D341Med (cell line): ENCODE measurements at regions not wholly inside any gene's neighbourhood (a gene's known extent, or its start where the extent isn't known, plus 50 kb on each side); places are given as distances from the start of the nearest gene placed in this dataset.
"Not testable (repeated sequence)": the region's sequence is repeated elsewhere in the genome, so short reads cannot be mapped to it uniquely, and the experiment has no call there.

ENCODE experiments used
- DNase-seq: peaks from one replicate; pipeline ENCODE4 v3.0.0; 2012; ENCODE audit warnings: low spot score

DNA sequence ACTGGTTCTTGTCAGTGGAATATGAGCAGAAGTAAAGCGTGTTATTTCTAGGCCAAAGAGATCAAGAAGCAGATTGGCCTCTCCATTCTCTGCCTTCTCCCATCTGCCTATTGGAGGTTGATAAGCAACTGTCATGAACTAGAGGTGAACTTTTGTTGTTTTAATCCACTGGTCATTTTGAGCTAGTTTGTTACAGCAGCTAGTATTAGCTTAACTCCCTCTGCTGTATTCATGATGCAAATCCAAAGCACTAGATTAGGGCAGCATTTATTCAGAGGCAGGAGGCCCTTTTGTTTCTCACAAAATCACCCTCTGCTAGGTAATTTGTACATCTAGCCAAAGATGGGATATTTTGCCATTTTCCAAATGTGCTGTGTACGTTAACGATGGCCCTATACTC lies 97.3 kb upstream of the DPT start:
- no peak for DNase-seq

DNA sequence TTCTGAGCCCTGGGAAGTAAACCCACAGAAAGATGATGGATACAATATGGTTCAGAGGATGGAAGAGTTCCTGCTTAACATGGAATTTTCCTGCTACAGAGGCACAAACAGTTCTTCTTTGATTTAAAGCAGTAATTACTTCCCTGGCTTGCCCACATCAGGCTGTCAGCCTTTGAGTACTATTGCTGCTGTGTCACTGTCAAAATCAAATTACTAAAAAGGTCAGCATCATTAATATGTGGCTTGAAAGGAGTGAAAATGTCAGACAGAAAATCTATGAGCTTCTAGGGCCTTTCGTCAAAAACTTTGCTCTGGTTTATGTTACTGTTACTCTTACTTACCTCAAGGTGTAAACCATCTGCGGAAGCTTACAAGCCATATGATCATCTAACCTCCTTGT lies 98.6 kb upstream of the DPT start:
- no peak for DNase-seq

DNA sequence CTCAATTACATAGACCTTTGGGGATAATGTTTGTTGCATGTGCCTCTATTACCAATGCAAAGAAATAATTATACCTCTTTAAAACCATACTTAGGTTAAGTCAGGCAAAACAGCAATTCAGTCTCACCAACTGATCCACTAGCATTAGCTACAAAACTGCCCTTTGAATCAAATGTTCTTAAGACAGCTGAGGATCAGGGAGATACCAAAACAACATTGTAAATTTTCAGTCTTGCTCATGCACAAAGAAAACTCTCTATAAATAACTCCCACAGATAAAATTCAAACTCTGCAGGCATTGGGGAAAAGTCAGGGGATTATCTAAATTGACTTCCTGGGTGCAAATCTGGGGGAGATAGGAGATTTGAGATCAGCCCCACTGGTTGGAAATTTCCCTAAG lies 100.9 kb upstream of the DPT start:
- DNase-seq: no peak

DNA sequence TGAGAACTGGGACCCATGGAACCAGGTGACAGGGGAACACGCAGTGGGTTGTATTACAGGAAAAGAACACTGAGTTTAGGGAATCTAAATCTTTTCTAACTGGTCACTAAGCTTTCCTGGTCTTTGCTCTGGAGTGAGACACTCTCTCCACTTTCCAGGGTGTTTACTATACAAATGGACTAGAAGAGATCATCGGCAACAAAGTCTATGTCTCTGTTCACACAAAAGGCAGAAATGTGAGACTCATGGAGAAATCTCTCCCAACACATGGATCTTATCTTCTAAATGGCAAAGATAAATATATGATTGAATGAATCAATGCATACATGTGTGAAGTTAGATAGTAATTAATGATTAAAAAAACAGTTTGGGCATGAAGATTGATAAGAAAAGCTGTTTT lies 101.6 kb upstream of the DPT start:
- DNase-seq: no peak

DNA sequence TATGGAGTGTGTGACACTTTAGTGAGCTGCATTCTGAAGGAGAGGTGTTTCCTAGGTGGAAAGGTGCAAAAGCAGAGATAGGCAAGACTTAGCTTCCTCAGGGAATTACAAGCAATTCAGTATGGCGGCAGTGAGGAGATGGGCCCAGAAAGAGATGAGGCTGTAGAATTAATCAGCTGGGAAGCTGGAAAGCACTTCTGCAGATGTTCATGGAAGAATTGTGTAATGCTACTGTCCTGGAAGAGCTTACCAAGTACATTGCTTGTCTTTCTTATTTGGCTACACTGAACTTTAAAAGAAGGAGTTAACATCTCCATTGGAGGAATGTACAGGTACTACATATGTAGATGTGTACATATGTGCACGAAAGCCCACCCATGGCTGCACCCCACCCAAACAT lies 103.7 kb upstream of the DPT start:
- DNase-seq: no peak

DNA sequence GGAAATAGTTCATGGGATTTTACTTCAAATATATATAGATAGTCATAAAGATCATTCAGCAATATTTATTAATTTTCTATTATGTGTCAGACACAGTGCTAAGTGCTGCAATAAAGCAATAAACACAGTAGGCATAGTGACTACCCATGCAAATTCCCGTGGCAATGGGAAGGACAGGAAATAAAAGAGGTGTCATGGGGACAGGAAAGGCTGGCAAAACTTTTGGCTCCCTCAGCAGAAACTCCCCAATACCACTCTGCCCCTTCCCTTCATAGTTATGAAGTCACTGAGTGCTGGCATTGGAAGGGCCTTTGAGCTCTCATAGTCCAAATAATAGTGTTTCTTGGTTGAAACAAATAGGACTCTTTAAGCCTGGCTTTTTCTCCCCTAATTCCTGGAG lies 104.4 kb upstream of the DPT start:
- no peak for DNase-seq

DNA sequence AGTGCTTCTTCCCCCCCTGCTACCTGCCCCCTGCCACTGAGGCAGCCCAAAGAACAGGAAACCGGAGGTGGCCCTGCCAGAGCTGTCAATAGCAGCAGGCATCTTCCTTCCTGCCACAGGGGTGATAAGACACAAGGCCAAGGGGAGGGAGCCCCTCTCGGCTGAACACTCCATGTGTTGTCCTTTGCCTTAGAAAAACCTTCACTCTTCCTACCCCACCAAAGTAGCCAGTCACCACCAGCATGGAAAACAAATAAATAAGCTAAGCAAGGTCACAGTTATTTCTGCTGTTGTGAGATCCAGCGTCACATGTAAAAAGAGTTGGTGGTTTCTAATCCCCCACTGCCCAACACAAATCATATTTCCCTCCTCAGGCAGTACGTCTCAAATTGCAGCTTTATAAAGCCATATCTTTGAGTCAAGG lies 104.8 kb upstream of the DPT start:
- DNase-seq: no peak

DNA sequence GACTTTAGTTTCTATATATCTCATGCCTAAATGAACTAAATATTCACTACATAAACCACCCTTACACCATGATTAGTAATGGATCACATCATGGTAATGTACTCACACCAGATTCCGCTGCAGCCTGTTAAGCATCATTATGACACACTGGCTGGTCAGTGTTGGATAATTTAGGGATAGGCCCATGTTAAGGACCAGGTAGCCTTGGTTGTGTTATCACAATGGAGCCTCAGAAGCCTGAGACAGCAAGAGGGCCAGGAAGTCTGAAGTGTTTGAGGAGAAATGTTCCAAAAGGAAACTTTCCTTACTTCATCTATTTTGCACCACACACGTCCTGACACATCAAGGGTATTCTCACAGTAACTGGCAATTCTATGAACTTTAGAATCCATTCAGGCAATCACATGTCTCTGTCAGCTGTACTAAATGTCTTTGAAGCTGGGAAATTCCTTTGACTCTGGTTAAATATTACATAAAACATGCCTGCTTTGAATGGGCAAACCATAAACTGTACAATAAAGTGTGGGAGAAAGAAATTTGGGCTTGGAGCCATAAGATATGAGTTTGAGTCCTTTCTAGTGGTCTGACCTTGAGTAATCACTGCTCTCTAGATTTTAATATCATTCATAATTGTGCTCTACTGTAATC lies 105.3 kb upstream of the DPT start:
- no peak for DNase-seq

DNA sequence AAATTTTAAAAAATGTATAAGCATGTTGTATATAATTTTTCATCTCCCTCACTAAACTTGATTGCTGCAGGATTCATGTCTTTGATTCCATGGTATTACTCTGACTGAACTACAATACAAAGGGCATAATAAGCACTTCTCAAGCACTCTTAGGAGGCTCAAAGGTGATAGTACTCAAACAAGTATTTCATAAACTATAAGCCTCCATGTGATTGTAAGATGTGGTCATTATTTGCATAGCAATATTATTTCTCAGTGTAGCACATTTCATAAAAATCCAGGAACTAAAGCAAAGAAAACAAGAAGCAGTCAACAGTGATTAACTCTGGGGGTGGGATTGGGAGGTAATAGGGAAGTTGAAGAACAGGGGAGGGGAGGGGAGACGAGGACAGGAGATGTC lies 106.2 kb upstream of the DPT start:
- no peak for DNase-seq

DNA sequence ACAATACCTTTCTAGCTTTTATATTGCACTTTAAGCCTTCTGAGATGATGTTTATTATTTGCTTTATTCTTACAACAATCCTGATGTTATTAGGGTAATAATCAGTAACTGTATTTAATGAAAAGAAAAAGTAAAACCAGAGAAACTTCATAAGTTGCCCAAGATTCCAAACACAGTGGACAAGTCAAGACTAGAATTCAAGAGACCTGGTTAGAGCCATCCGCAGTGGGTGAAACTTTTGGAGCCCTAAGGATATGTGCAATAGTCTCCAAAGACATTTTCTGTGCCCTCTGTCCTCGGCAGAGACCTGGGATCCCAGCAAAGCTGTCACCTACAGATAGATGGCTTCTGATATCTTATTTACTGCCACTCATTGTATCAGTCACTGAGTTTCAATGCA lies 106.8 kb upstream of the DPT start:
- no peak for DNase-seq

DNA sequence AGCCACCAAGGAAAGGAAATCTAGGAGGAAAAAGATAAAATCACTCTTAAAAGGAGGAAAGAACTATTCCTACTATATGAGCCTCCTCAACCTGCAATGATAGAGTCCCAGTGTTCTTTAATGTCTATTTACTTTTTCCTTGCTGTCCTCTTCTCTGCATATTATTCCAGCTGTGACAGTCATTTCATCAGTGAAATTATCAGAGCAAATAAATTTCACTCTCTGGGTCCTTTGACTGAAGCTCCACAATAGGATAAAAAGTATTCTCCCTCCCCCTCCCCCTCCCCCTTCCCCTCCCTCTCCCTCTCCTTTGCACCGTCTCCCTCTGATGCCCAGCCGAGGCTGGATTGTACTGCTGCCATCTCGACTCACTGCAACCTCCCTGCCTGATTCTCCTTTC lies 107.5 kb upstream of the DPT start:
- no peak for DNase-seq

DNA sequence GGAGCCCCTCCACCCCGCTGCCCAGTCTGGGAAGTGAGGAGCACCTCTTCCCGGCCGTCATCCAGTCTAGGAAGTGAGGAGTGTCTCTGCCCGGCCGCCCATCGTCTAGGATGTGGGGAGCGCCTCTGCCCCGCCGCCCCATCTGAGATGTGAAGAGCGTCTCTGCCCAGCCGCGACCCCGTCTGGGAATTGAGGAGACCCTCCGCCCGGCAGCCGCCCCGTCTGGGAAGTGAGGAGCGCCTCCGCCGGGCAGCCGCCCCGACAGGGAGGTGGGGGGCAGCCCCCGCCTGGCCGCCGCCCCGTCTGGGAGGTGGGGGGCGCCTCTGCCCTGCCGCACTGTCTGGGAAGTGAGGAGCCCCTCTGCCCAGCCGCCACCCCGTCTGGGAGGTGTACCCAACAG lies 108.2 kb upstream of the DPT start:
- DNase-seq: not testable (repeated sequence)

DNA sequence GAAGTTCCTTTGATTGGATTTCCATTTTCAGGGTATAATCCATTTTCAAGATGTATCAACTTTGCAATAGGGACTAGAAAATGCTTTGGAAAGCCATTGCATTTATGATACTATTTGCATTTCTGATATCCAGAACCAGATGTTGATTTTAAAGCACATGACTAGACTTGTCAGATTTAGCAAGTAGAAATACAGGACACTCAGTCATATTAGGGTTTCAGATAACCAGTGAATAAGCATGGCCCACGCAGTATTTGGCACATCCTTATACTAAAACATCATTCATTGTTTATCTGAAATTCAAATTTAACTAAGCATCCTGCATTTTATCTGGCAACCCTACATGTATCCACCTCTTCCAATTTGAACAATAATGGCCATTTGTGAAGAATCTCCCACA lies 113.3 kb upstream of the DPT start:
- DNase-seq: no peak

DNA sequence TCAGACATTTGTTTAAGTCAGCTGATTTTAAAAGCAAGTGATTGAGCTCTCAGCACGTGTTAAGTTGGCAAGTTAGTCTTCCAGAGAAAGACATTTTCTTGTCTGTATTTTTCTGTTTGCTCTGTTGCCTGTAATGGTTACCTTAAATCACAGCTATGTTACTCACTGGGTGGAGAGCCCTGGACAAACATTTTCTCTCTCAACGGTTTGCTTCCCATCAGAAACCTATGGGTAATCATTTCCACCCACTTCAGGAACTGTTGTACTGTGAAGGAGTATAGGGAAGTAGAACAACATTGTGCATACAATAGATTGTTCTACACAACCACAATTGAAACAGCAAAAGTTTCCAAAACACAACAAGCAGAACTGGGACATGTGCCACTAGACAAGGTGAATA lies 113.9 kb upstream of the DPT start:
- DNase-seq: no peak

DNA sequence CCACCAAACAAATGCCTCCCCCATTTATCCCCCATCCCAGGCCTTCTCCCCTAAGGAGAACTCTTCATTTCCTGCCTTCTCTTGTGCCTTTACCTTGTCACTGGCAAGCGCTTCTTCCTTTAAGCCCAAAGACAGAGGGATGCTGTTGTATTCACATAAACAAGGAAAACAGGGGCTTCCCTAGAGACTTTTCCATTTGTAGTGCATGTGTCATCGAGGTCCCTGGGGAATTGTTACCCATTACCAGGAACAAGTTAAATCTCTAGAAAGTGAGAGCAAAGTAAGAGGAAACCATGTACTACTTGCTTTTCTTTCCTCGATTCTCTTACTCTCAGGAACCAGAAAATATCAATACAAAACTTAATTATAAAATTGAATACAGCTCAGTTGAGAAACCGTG lies 114.4 kb upstream of the DPT start:
- no peak for DNase-seq

DNA sequence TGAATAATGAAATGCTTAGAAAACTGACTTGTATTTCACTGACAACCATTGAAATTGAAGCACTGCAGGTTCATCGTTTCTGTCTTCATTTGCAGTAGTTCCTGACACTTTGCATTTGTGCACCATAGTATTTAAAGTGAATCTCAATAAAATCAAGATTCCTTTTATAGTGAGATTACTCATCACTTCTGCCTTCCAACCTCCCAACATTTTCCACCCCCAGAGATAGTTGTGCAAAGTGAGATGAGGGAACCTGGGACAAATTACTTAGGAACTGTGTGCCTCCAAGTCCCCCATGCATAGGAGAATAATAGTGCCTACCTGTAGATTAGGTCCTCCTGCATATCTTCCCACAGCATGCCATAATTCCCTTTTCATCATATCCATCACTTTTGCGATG lies 114.9 kb upstream of the DPT start:
- no peak for DNase-seq

DNA sequence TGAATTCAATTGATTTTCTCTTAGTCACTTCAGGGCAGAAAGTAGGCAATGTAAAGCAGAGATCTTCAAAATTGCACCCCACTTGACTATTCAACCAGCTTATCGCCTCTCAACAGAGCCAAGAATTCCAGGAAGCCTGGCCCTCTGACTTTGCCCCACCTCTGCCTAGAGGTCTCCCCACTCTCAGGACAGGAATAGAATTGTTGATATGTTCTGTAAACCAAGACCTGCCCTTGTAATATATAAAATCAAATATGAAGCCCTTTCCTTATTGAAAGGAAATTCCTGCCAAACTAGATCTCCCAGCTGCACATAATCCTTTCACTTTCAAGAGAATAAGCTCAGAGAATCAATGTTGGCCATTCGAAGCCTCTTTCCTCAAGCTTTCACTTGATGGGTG lies 116.1 kb upstream of the DPT start:
- DNase-seq: no peak

DNA sequence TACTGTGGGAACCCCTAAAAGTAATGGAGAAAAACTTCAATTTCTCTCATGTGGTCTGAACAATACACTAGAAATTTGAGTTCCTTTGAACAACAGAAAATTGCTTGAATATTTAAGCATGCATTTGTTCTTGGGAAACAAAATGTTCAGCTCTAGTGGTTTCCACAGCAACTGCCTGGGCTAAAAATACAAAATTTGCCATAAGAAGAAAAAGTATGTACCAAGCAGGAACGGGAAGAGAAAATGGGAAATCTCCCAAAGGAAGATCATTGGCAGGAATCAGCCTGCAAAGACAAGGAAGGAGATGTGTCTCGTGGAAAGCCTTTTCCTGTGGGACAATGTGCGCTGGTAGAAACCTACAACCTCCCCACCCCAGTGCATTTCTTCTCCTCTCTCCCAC lies 119.0 kb upstream of the DPT start:
- DNase-seq: no peak

DNA sequence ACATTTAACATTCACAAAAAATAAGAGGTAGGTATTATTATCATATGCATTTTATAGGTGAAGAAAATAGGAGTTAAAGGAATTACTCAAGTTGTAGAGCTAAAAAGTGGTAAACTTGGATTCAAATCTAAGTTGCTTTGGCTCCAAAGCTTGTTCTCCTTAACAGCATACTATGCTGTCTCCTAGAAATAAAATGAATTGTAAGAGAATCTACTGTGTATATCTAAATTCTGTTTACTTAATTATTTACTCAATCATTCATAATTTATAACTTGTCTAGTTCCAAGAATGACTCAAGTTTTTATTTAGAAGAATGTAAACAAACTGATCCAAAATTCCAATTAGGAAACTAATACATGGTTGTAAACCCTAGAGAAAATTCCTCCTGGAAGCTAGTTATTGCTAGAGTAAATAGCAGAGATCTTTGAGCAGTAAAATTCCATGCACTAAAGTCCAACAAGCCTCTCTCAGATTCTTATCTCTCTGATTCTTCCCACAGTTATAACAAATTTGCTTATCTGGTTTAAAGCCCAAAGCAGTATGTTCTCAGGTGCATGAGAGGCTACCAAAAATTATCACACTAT lies 132.5 kb upstream of the DPT start:
- no peak for DNase-seq

DNA sequence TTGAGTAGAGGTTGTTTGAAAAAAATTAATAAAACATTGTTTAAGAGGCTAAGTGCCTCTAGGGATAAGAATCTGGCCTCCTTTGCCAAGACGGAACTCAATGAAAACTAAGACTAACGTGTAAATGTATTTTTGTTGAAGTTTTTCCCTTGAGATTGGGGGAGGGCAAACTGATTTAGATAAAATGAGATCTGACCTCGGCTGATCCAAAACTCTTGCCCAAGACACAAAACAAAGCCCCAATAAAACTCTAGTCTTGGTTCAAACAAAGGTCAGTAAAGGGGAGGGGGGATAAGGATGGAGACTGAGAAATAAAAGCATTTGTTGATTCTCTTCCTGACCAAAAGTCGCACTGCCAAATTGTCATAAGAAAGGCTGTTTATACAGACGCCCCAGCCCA lies 134.8 kb upstream of the DPT start:
- DNase-seq: no peak

DNA sequence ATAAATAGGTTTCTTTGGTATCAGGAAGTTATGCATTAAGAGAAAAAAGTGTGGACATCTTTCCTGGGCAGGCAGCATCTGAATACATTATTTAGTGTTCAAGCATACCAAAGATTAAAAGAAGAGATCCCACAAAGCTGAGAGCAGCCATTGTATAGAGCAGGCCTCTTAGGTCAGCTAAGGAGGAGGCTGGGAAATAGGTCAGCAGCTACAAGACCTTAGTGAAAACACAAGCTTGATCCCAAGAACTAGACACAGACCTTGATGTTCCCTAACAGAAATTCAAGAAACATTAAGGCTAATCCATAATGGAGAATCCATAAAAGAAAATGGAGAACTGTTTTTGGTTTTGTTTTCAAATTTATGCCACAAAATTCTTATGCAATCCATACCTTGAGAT lies 135.3 kb upstream of the DPT start:
- DNase-seq: no peak

DNA sequence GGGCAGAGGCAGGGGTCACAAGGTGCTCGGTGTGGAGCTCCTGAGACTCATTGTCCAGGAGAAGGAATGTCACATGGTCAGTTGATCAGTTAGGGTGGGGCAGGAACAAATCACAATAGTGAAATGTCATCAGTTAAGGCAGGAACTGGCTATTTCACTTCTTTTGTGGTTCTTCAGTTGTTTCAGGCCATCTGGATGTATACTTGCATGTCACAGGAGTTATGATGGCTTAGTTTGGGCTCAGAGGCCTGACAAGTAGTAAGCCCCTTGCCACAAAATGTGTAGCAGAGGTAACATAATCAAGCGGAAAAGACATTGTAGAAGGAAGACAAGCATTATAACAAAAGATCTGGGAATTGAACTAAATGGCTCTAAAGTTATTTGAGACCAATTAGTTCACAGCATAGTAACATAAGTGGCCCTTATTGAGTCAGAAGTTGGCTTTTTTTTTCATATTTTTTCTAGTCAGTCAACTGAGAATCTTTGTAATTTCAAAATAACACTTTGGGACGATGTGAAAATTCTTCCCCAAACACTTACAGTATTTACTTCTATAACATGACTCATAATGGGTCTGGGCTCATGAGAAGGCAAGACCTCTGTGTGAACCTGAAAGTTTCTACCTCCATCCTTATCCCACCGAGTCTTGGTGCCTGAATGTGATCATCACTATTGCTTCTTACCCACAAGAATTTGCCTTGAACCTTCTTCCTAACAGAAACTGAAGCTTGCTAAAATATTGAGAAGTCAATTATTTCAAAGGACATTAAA lies 137.0 kb upstream of the DPT start:
- no peak for DNase-seq

DNA sequence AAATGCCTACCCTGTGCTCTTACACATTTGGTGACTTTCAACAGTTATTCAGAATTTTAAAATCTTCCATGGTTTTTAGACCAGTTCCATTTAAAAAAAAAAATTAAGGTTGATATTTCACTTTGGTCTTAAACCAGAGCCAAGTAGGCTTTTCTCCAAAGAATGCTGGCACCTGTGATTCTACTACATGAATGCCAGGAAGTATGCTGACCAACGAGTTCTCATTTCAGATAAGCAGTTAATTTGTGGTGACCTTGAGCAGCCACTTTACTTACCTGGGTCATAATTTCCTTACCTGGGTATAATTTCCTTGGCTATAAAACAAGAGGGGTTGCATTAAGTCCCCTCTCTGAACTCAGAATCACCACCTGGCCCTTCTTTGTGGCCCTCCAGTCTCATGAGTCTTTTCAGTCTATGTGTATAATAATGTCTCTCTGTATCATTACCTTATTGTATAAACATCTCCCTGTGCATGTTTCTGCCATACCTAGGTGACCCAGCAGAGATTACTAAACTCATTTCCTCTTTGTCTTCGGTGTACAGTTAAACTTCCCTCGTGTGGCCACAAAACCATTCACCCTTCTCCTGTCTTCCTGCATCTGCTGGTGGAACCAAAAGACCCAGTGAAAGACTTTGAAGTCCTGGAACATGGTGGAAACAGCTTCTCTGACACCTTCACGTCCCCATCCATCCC lies 139.1 kb upstream of the DPT start:
- DNase-seq: no peak
